ENCODE measurements at regions not wholly inside any gene's neighbourhood (a gene's known extent, or its start where the extent isn't known, plus 50 kb on each side); places are given as distances from the start of the nearest gene placed in this dataset.
"Not testable (repeated sequence)": the region's sequence is repeated elsewhere in the genome, so short reads cannot be mapped to it uniquely, and the experiment has no call there.

DNA sequence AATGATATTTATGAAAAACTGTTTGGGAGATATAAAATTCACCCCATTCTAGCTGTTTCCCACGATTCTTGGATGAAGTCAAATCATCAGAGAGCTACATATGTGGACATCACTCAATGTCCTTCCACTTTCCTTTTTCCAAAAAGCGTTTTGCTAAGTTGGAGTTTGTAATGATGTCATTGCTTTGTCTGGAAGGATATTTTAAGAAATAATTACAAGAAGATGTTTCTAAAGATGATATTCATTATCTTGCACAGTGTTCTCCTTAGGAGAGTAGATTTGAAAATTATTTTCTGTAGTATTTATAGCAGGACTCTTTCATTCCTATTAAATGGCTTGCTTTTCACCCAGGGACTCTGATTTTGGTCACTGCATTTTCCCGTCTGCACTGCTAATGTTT, 851.2 kb downstream of the EFNB2 start:
- no peak for DNase-seq (ENCODE audit: low read depth)

DNA sequence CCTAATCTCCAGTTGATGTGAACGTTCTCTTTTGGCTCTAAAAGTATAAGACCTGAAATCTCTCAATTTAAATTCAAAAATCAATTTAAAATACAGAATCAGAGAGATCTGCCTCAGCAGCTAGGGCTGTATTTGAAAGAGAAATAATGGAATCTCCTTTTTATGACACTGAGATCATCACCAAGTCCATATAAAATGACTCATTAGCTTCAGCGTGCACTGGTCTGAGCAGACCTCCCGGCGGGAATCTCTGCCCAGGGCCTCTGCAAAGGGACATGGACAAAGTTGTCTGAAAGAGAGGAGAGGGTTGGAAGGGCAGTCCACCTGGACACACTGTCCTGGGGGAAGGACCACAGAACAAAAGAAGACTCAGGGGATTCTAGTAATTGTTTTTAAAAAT, 855.6 kb downstream of the EFNB2 start:
- DNase-seq (ENCODE audit: low read depth), result no peak

DNA sequence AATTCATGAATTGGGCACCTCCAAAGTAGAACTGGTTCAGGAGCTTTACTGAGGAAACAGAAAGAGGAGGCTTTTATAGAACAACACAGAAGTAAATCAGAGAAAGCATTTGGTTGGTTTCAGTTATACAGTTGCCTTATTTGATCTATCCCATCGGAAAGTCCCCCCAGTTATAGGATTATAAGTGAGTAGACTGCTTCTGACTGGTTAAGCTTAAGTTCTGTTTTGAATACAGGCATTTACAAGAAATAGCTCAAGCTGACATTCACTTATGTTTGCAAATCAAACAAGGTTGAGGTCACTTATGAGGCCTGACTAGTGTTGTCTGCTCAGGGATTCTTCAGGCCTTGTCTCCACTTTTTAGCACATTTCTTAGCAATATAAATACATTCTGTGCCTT, 857.4 kb downstream of the EFNB2 start:
- no peak for DNase-seq (ENCODE audit: low read depth)

DNA sequence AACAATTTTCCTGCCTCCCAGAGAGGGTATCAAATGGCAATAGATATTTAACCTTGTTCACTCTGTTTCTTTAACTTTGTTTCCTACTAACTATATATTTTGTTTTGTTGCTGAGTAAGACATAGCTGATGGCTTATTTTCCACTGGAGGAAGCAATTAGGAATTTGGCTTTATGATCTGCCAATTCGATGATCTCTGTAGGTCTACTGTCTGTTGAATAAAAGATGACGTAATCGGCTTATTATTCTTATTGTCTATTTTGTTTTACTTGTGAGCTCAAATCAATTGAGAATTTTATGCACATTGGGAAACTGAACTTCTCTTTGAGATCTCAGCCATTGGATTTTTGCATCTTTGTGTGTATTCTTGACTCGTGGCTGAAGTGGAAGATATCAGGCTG, 862.6 kb downstream of the EFNB2 start:
- DNase-seq (ENCODE audit: low read depth), result no peak

DNA sequence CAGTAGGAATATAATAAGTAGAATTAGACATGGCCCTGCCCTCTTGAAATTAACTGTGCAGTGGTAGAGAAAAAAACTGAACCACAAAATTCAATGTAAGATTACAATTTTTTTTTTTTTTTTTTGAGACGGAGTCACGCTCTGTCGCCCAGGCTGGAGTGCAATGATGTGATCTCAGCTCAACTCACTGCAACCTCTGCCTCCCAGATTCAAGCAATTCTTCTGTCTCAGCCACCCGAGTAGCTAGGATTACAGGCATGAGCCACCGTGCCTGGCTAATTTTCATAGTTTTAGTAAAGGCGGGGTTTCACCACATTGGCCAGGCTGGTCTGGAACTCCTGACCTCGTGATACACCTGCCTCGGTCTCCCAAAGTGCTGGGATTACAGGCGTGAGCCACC, 864.3 kb downstream of the EFNB2 start:
- DNase-seq (ENCODE audit: low read depth), result not testable (repeated sequence)

DNA sequence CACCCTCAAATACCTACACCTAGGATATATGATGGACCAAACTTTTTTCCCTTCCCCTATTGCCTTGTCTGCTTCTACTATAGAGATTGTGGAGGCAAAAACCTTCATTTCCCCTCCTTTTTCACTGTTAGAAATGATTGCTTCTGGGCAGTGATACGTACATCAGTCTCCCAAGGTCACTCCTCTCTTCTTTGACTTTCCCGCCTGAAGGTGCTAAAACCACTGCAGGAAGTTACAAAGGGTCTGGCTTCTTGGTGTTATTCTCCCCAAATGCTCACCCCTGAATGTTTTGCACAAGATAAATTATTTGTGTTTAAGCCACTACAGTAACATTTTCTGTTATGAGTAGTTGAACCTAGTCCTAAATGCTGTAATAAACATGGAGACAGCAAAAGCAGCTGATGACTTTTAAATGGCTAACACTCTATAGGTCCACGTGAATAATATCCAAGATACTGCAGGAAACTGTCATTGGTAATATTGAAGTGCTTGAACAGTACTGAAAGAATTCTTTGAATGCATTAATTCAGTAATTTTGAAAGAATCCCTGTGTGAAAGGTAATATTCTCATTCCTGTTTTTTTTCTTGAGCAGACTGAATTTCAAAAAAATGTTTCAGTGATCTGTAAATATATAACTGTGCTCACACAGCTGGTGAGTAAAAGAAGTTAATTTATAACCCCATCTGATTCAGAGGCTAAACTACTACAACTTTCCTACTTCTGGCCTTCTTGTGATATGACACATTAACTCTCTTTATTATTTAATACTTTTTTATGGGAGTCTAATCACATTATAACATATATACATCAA, 865.1 kb downstream of the EFNB2 start:
- no peak for DNase-seq (ENCODE audit: low read depth)

DNA sequence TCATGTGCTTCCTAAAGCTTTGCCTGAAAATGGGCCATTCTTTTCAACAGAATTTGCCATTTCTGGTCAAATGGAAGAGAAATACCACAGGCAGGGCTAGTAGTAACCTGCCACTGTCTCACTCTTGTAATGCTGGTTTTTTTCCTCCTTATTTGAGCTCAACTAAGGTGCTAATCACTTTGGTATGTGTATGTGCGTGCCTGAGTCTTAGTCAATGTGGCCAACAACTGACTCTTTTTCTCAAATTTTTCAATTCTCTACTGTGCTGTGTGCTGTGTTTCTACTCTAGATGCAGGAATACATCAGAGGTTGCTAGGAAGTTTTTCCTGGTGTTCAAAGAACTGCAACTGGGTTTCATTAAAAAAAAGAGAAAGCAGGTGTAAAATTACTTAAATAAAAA, 870.2 kb downstream of the EFNB2 start:
- peak; percentile 15 for DNase-seq (ENCODE audit: low read depth)

DNA sequence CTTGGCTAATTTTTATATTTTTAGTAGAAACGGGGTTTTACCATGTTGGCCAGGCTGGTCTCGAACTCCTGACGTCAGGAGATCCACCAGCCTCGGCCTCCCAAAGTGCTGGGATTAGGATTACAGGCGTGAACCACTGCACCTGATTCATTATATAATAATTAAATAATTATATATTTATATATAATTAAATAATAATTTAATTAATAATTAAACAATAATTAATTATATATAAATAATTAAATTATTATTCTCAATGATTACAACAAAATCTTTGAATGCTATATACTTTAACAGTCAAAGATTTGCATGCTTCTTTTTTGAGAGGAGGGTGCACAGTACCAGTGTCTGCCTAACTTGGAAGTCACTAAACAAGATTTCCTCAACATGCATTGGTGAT, 872.3 kb downstream of the EFNB2 start:
- DNase-seq (ENCODE audit: low read depth), result no peak

DNA sequence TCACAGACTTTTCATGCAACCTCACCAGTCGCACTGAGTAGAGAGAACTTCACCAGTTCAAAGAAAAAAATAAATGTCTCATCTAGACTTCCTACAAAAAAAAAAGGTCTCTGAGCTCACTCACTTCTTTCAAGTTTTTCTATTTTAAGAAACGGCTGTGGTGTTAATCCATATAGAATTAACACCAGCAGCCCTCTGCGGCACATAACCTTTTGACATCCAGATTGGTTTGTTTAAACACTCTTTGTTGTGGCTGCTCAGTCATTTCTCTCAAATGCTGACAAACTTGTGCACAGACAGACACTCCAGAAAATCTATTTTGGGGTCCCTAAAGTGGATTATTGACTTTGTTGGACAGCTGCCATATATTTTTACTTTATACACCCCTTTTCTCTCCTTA, 874.9 kb downstream of the EFNB2 start:
- no peak for DNase-seq (ENCODE audit: low read depth)

DNA sequence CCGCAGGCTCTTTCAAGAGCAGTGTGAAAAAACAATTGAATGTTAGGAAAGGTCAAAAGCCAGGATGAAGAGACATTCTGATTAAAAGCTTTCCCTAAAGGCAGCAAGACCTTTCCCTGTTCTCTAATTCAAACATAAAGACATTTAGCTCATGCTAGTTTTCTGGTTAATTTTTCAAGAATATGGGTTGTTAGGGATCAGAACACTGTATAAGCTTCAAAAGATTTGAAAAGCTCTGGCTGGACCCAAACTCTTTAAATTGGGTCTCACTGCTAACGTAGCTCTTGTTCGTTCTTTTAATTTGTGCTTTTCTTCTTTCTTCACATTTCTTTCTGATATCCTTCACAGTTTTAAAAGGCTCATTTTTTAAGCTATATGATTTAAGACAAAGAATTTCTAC, 877.0 kb downstream of the EFNB2 start:
- no peak for DNase-seq (ENCODE audit: low read depth)

DNA sequence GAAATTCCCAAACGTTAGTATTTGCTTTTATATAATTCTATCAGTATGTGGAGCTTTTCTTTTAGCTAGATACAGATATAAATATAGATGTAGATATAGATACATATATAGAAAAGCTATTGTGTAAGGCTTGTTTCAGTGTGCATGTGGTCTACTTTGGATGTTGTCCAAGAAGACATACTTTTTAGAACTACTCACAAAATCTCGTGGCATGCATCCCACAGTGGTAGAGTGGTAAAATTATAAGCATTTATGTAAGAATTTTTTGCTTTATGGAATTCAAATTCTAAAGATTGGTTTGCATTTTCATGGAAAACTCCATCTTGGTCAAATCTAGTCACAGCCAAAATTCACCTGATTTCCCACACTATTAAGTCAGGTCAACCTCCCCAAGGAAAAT, 880.4 kb downstream of the EFNB2 start:
- DNase-seq (ENCODE audit: low read depth), result peak; percentile 1

DNA sequence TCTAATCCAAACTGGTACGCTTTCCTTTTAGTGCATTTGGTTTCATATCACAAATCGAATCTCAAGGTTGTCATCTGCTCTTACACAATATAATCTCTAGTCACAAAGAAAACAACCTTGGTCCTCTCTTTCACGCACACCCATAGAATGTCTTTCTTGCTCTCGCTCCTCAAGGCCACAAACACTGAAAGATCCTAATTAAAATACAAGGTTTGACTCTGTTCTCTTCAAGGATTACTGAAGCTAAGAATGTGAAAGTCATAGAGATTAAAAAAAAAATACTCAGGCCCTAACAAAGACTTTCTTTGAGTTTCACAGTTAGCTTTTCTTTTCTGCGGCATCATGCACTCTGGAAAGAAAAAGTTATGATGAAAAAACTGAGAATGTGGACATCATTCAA, 891.5 kb downstream of the EFNB2 start:
- no peak for DNase-seq (ENCODE audit: low read depth)

DNA sequence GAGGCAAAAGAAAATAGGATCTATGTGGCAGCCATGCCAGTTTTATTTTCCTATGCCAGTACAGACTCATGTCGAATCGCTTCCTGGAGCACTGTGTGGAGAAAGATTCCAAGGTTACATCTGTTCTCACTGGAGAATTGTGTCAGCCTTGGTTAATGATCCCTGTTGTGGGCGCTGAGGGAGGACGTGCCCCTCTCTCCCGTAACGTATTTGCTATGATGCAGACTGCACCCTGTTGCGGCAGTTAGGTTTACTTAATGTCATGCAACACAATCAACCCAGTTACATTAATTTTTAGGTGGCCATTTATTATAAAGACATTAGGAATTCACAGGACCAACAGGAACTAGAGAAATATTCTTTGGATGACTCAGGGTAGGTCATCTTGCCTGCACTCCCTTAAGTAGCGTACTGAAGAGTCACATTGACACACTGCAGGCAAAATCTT, 892.9 kb downstream of the EFNB2 start:
- no peak for DNase-seq (ENCODE audit: low read depth)

DNA sequence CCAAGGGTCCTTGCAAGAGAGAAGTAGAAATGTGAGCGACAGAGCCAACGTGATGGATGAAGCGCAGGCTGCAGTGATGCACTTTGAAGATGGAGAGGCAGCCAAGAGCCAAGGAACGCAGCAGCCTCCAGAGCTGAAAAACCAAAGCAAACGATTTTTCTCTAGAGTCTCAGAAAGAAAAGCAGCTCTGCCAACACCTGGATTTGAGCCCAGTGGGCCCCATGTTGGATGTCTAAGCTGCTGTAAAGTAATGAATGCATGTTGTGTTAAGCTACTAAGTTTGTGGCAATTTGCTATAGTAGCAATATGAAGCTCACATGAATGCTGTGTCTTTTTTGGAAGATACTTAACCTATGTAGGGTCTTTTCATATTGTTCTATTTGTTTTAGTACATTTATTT, 894.3 kb downstream of the EFNB2 start:
- no peak for DNase-seq (ENCODE audit: low read depth)

DNA sequence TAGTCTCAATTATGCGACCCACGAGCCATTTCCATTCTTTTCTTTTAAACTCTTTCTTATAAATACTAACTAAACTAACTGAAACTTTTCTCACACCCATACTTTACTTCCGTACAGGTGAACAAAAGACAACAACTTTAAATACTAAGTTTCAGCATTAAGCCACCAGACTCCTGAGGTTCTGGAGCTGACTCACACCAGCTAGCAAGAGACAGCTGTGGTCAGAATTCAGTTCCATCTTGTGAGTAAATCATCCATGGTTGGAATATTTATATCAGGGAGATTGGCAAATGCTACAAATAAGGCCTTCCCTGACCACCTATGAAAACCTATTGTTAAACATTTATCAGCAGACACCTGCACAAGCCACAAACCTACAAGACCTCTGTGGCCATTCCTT, 897.0 kb downstream of the EFNB2 start:
- no peak for DNase-seq (ENCODE audit: low read depth)

DNA sequence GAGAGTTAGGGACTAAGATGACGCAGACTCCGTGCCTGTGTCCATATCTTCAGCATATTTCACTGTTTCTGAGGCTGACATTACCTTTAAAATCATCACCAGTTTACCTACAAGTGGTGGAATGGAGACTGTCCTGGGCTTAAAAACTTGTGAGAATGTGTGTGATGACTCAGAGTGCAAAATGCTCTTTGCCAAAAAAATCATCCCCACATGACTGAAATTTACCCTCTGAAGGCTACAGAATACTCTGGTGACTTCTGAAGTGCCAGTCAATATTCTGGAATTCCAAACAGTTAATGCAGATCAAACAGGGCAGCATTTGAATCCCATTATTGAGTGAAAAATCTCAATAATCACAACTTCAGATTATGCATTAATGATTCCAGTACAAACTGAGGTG, 901.4 kb downstream of the EFNB2 start:
- DNase-seq (ENCODE audit: low read depth), result no peak

DNA sequence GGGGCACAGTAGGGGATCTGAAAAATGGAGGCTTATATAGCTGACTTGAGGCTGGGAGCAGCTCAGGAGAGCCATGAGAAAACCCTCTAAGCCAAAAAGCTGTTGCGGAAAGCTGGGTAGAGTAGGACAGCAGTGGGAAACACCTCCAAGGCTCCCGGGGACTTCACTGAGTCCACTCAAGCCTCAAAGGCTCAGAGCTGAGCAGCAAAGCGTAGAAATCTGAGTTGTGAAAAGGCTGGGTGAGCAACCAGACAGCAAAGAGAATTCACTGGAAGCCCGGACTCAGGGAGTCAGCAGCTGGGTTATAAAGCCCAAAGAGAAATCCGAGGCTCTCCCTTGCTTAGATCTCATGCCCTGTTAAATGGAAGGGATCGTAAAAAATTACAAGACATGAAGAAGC, 905.0 kb downstream of the EFNB2 start:
- no peak for DNase-seq (ENCODE audit: low read depth)

DNA sequence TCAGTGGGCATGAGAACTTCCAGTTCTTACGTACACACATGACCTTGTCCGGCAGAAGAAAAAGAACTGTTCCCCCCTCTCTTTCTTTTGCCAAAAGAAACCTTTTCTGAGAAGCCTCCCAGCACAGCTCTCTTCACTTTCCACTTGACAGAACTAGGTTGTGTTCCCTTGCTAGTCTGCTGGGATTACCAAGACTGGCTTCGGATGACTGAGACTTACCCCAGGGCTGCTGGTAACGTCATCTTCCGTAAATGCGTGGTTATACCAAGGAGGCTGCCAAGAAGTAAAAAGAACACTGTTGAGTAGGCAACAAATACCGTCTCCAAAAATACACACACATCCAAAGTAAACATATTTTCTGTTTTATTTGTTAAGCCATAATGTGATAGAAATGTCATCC, 908.2 kb downstream of the EFNB2 start:
- DNase-seq (ENCODE audit: low read depth), result no peak

DNA sequence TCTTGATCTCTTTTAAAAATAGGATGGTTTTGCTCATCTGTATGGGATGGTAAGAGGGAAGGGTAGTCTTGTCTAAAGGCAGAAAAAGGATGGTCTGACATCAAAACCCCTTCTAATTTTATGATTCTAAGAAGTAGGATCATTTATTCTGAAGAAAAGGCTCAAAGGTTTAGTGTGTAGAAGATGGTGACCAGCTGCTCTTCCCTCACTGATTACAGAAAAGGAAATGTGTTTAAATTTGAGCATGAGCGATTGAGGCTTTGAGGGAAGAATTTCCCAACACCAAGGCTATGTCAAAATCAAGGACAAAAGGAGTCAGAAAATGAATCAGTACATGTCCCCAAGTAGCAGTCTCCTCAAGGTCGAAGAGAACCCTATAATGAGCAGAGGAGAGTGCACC, 909.8 kb downstream of the EFNB2 start:
- DNase-seq (ENCODE audit: low read depth), result no peak

DNA sequence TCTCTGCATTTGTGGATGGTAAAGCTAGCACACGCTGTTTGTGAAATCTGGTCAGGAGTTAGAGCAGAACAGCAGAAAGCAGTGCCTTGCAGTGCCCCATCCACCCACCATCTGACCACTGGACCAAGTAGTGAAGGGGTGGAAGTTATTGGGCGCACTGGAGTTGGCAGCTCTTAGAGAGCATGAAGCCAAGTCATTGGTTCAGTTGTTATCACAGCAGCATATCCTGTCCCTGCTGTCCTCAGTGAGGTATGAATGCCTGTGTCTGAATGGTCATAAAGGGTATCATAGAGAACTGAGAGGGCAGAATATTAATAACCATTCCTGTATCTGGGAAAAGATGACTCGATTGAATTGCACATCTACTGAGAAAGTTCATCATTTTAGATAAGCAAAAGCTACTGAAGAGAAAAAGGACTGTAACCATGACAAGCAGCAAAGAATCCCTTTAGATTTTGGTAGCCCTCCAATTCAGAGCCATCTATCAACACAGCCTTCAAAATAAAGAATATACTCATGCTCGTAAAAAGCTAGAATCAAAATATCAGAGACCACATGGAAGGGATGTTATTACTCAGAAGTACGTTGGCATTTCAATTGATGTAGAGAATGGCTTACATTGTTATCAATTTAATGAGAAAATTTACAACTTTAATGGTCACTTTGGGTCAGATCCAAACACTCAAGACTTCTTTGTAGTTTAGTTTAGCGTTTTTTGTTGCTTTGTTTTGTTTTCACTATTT, 919.0 kb downstream of the EFNB2 start:
- no peak for DNase-seq (ENCODE audit: low read depth)

DNA sequence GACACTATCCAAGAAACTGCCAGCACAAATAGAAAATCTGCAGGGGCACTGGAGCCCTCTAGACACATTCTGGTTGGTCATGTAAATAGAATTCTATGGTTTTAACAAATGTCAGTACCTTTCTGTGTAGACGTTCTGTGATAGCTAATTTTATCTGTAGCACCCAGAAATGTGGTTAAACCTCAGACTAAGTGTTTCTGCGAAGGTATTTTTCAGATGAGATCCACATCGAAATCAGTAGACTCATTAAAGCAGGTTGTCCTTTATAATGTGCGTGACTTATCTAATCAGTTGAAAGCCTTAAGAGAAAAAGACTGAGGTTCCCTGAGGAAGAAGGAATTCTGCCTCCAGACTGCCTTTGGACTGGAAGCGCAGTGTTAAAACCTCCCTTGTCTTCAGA, 922.9 kb downstream of the EFNB2 start:
- DNase-seq (ENCODE audit: low read depth), result no peak

DNA sequence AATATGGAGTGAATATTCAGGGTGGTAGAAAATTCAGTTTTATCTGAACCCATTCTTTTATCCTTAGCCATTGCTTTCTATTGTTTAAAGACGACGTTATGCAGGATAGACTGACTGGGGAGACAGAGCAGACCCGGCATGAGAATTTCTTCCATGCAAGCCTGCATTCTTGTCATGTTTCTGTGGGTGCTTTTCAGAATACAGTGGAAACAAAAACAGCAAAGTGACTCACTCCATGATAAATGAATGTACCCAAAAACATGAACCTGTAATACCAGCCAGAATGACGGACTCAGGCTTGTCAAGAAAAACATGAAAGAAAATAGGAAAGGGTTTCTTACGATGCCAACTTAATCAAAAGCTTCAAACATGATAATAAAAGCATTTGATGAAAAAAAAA, 924.0 kb downstream of the EFNB2 start:
- DNase-seq (ENCODE audit: low read depth), result peak; percentile 9

DNA sequence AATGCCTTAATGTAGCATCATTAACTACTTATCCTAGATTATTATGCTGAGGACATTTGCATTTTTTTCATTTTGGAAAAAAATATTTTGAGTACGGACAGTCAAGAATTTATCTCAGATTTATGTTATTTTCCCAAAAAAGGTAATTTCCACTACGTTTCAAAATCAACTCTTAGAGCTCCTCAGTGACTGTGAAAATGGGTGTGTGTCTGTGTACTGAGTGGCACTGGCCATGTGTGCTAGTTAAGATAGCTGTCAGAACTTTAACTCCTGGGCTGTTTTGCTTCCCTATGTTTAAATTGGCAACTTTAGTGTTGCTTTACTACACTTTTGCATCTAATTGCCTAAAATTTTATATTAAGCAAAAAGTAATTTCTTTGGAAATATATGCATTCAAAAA, 927.4 kb downstream of the EFNB2 start:
- DNase-seq (ENCODE audit: low read depth), result no peak

DNA sequence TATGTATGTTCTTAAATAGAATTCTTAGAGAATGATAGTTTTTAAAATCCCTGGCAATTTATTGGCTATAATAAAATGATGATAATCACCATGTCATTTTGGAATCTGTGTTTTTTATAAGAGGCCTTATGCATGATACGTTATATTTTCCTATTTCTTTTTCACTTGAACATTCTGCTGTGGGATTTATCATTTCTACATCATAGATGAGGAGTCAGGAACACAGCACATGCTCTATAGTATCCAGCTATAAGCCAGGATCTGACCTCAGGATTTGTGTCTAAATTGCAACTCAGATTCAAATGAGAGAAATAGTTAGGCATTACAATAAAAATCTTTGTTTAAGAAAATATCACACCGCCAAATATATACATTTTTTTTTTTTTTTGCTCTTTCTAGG, 928.0 kb downstream of the EFNB2 start:
- DNase-seq (ENCODE audit: low read depth), result no peak

All from GM04503 (cell line).